GM12873 (cell line): ENCODE measurements at regions not wholly inside any gene's neighbourhood (a gene's known extent, or its start where the extent isn't known, plus 50 kb on each side); places are given as distances from the start of the nearest gene placed in this dataset.

Experiments used
- TF ChIP-seq, protein P1 (sequence below): IDR thresholded peaks from 2 replicates; pipeline ENCODE4 v1.5.1; 2012; ENCODE audit warnings: low read depth, mild to moderate bottlenecking, moderate library complexity, low read length, control low read depth; ENCODE audit not compliant: insufficient read depth; ENCODE audit errors: missing control alignments

- TF ChIP-seq, protein P1, sequence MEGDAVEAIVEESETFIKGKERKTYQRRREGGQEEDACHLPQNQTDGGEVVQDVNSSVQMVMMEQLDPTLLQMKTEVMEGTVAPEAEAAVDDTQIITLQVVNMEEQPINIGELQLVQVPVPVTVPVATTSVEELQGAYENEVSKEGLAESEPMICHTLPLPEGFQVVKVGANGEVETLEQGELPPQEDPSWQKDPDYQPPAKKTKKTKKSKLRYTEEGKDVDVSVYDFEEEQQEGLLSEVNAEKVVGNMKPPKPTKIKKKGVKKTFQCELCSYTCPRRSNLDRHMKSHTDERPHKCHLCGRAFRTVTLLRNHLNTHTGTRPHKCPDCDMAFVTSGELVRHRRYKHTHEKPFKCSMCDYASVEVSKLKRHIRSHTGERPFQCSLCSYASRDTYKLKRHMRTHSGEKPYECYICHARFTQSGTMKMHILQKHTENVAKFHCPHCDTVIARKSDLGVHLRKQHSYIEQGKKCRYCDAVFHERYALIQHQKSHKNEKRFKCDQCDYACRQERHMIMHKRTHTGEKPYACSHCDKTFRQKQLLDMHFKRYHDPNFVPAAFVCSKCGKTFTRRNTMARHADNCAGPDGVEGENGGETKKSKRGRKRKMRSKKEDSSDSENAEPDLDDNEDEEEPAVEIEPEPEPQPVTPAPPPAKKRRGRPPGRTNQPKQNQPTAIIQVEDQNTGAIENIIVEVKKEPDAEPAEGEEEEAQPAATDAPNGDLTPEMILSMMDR = no peak
Measured at GRCh38 chr1:30605441-30605920, 117.9 kb downstream of the MATN1 start.

- TF ChIP-seq, protein P1 = no peak
Measured at GRCh38 chr1:30604801-30605440, 118.5 kb downstream of the MATN1 start.

DNA sequence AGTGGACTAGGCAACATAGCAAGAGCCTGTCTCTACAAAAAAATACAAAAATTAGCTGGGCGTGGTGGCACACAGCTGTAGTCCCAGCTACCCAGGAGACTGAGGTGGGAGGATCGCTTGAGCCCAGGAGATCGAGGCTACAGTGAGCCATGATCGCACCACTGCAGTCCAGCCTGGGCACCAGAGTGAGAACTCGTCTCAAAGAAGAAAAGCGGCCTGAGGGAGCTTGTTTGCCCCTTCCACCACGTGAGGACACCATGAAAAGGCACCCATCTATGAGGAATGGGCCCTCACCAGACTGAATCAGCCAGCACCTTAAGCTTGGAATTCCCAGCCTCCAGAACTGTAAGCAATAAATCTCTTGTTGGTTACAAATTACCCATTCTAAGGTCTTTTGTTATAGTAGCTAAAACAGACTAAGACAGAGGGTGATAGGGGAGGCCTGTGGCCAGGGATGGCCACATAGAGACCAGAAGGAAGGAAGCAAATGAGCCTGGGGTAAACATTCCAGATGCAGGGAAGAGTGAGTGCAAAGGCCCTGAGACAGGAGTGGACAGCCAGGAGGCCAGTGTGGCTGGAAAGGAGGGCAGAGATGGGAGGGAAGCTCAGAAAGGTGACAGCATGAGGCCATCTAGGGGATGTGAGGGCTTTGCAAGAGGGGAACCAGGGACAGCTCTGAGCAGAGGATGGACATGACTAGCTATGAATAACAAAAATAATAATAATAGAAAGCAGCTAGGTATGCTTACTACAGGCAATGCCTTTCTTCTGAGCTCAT lies 120.1 kb downstream of the MATN1 start:
- TF ChIP-seq, protein P1 = no peak

GRCh38 chr1:30601316-30602085 lies 121.9 kb downstream of the MATN1 start:
- TF ChIP-seq, protein P1 = no peak

DNA sequence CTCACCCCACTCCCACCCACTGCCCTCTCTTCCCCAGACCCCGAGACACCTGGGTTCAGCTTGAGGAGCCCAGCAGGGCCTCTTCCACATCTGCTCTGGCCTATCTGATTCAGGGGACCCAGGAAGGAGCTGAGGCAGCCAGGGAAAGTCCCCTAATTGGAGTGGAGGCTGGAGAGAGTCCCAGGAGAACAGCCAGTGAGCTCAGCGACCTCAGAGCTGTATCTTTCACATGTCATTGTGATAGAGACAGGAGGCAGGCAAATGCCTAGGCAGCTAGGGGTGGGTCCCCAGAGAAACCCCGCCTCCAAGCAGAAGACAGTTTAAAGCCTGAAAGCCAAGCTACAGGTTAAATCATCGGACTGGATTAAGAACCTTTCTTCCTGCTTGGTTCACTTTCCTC lies 122.7 kb downstream of the MATN1 start:
- TF ChIP-seq, protein P1 = no peak

- TF ChIP-seq, protein P1 = no peak
Measured at GRCh38 chr1:30600258-30600657, 123.1 kb downstream of the MATN1 start.

DNA sequence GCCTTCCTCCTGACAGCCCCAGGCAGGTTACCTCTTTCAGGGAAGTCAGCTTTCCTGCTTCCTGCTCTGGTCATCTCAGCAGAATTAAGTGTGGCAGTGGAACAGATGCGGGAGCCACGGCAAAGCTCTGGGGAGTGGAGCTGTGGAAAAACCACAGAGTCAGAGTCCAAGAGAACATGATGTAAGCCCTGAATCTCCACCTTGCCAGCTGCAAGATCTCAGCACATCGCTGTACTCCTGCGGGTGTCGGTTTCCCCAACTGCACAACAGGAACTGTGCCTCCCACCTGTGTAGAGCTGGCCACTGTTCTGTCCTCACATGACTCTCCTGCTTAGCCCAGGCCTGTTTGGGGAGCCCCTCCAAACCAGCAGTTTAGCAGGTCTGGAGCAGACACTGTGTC lies 123.7 kb downstream of the MATN1 start:
- TF ChIP-seq, protein P1 = no peak
